ENCODE measurements at regions not wholly inside any gene's neighbourhood (a gene's known extent, or its start where the extent isn't known, plus 50 kb on each side); places are given as distances from the start of the nearest gene placed in this dataset.

GRCh38 chr7:26483843-26484242 is 192.2 kb downstream of the SNX10 start:
- TF ChIP-seq EZH2 (IDR thresholded peaks at IDR 0.05; ENCODE audit: borderline replicate concordance, low read length) (no peak), CTCF (conservative IDR thresholded peaks at IDR 0.05 in 1 of 2, IDR thresholded peaks at IDR 0.05 in 1 of 2; ENCODE audit: extremely low read depth in 1 of 2, insufficient read depth in 1 of 2, low read depth in 1 of 2, low read length in 2 of 2) (no peak)
